ENCODE measurements at regions not wholly inside any gene's neighbourhood (a gene's known extent, or its start where the extent isn't known, plus 50 kb on each side); places are given as distances from the start of the nearest gene placed in this dataset.
A peak's percentile ranks its signal among the peaks of the same experiment; 100 is the strongest.
"Not testable (repeated sequence)": the region's sequence is repeated elsewhere in the genome, so short reads cannot be mapped to it uniquely, and the experiment has no call there.

DNA sequence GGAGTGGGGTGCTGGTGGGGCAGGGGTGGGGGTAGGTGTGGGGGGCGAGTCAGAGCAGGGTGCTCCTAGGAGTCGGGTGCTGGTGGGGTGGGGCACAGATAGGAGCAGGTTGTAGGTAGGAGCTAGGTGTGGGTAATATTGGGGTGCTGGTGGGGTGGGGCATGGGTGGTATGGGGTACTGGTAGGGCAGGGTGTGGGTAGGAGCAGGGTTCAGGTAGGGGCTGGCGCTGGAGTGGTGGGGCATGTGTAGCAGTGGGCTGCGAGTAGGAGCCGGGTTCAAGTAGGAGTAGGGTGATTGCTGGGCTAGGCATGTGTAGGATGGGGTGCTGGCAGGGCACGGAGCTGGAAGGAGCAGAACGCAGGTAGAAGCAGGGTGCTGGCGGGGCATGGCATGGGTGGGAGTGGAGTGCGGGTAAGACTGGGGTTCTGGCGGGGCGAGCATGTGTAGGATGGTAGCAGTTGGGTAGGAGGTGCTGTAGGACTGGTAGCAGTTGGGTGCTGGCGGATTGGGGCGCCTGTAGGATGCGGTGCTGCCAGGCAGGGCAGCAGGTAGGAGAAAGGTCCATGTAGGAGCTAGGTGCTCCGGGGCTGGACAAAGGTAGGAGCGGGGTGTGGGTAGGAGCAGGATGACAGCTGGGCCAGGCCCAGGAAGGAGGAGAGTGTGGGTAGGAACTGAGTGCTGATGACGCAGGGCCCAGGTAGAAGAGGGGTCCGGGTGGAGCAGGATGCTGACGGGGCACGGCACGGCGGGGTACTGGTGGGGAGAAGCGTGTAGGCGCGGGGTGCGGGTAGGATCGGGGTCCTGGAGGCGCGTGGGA, 105.5 kb upstream of the SIMC1 start:
- intact Hi-C loops (cut with DNase I) = no loop called here
- DNase-seq = peak in 41 of 42 donors; percentile 7 to 85 (median 59)

- intact Hi-C loops (cut with DNase I) = no loop called here
- peak in 28 of 42 donors; percentile 3 to 62 (median 26) for DNase-seq
Measured at GRCh38 chr5:176133289-176133870, 104.8 kb upstream of the SIMC1 start.

GRCh38 chr5:176133877-176134276, 104.3 kb upstream of the SIMC1 start:
- DNase-seq = no peak
- intact Hi-C loops (cut with DNase I) = no loop called here

- DNase-seq = no peak
- intact Hi-C loops (cut with DNase I) = no loop called here
Measured at GRCh38 chr5:176134529-176135223, 103.5 kb upstream of the SIMC1 start.

DNA sequence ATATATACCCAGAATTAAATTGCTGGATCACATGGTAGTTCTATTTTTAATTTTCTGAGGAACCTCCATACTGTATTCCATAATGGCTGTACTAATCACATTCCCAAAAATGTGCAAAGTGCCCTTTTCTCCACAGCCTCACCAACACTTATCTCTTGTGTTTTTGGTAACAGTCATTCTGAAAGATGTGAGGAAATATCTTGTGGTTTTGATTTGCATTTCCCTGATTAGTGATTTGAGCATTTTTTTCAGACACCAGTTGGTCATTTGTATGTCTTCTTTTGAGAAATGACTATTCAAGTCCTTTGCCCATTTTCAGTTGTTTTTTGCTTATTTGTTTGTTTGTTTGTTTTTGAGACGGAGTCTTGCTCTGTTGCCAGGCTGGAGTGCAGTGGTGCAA, 98.1 kb upstream of the SIMC1 start:
- intact Hi-C loops (cut with DNase I); DNase-seq: not testable (repeated sequence)

DNA sequence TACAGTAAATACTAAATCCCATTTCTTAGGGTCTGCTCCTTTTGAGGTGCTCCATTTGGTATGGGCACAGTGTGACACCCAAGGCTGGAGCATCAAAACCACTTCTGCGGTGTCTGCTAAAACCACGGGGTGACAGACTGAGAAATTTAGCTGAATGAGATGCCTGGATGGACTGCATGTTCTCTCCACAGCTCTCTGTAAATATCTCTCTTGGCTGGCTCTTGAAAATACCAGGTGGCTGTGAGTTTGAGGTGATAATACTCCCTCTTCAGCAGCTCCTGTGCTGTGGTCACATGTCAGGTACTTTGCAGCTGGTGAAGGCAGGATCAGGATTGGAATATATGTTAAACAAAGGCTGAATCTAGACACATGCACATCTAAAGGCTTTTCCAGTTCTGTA, 93.7 kb upstream of the SIMC1 start:
- intact Hi-C loops (cut with DNase I) = no loop called here

GRCh38 chr5:176149948-176150347, 88.3 kb upstream of the SIMC1 start:
- intact Hi-C loops (cut with DNase I); DNase-seq: not testable (repeated sequence)

More for the DNA sequence above, 93.7 kb upstream of the SIMC1 start:
- no peak for DNase-seq

DNA sequence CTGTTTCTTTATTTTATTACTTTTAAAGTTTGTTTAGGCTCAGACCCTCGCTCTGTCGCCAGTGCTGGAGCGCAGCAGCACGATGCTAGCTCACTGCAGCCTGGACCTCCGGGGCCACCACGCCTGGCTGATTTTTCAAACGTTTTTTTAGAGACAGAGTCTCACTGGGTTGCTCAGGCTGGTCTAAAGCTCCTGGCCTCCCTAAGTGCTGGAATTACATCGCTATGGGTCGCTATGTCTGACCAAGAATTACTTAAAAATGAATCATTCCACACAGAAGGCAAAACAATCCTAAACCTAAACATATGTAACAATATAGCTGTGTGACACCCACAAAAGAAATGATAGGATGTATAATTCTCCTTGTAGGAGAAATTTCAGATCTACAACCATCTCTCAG, 86.9 kb upstream of the SIMC1 start:
- intact Hi-C loops (cut with DNase I) = no loop called here
- no peak for DNase-seq

- intact Hi-C loops (cut with DNase I) = no loop called here
- DNase-seq = no peak
Measured at GRCh38 chr5:176152191-176152929, 85.9 kb upstream of the SIMC1 start.

DNA sequence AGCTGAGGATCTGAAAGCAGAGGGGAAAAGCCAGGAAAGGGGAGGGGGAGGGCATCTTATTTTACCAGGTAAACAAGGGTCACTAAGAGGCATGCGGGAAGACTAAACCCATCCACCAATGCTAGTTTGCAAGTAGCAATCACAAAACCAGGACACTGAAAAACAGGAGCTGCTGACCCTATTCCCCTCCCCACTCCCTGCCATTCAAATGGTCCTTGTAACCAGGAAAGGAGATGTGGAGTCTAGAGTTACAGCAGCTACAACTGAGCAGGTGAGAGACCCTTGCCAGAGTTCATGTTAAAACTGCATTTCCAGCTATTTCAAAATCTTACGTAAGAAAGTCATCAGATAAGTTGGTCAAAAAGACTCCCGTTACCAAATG, 85.3 kb upstream of the SIMC1 start:
- intact Hi-C loops (cut with DNase I) = no loop called here

DNA sequence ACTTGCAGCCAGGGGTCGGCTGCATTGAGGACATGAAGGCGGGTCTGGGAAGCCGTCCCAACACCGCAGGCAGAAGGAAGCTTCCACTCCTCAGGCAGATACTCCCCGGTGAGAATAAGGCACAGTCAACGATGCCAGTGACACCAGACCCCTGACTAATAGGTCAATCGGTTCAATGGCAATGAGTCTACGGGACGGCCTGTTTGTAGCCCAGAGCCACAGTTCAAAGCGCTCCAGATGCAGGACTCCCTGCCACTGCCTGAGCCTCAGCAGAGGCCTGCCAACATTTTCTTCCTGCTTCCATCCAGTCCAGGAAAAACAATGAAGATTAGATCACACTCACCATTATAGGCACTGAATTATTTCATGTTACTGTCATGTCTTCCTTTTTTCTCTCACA, 84.5 kb upstream of the SIMC1 start:
- DNase-seq = no peak
- intact Hi-C loops (cut with DNase I) = no loop called here

More for the DNA sequence above, 85.3 kb upstream of the SIMC1 start:
- DNase-seq = no peak

GRCh38 chr5:176154821-176155220, 83.4 kb upstream of the SIMC1 start:
- intact Hi-C loops (cut with DNase I) = no loop called here
- DNase-seq = no peak

- no peak for DNase-seq
- intact Hi-C loops (cut with DNase I) = no loop called here
Measured at GRCh38 chr5:176155922-176156359, 82.3 kb upstream of the SIMC1 start.

DNA sequence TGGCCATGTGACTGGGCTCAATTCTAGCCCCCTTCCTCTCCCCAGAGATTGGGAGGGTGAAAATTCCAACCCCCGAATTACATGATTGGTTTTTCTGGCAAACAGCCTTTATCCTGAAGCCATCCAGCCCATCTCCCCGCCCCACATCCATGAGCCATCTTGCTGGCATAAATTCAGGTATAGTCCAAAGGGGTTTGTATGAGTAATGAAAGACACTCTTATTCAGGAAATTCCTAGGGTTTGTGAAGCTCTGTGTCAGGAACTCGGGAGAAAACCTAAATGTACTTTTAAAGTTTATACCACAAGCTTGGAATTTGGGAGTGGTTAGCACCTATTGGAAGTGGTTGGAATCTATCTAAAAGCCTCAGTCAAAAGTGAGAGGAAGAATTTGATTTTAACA, 80.6 kb upstream of the SIMC1 start:
- intact Hi-C loops (cut with DNase I) = no loop called here
- no peak for DNase-seq

DNA sequence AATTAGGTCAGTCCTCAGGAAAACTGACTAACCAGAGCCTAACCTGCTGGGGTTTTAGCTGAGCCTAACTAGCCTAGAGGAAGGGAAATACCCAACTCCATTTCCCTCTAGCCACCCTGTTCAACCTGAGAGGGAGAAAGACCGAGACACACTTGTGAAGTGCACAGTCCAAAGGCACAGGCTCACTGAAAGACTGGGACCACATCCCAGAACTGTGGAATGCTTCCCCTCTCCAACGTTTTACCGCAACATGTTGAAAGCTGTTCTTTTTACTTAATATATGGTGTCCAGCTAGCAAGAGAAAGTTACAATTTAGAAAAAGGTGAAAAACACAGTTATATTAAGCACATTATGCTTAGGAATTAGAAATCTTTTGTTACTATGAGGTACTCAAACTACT, 76.8 kb upstream of the SIMC1 start:
- no peak for DNase-seq
- intact Hi-C loops (cut with DNase I) = no loop called here

GRCh38 chr5:176162198-176162597, 76.0 kb upstream of the SIMC1 start:
- peak in 11 of 42 donors; percentile 6 to 47 (median 17) for DNase-seq

DNA sequence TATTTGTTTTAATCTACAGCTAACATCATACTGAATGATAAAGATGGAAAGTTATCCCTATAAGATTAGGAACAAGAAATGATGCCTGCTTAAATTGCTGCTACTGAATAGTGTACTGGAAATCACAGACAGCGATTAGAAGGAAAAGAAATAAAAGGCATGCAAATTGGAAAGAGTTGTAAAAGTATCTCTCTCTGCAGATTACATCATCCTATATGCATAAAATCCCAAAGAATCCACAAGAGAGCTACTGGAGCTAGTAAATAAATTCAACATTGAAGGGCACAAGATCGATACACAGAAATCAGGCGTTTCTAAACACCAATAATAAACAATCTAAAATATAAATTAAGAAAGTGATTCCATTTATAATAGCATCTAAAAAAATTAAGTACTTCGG, 75.3 kb upstream of the SIMC1 start:
- intact Hi-C loops (cut with DNase I) = no loop called here
- DNase-seq = no peak

More at GRCh38 chr5:176162198-176162597, 76.0 kb upstream of the SIMC1 start:
- intact Hi-C loops (cut with DNase I) = no loop called here

- no peak for DNase-seq
- intact Hi-C loops (cut with DNase I) = no loop called here
Measured at GRCh38 chr5:176166427-176166826, 71.8 kb upstream of the SIMC1 start.

DNA sequence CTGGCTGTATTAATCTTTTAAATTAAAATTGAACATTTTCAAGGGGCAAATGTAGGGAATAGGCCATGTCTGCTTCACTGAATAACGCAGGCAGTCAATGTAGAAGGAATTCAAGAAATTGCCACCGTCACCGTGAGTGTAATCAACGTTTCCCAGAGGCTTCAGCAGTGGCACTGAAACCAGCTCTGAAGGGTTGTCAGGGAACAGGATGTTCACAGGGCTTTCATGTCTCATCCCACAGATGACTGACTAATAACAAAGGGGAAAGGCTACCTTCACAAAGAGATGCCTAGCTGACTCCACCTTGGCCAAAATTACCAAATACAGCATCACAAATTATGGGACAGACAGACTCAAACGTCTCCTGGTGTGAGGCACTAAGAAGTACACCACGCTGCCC, 70.4 kb upstream of the SIMC1 start:
- no peak for DNase-seq
- intact Hi-C loops (cut with DNase I) = no loop called here

All from head of caudate nucleus (tissue), 42 donors.